ENCODE measurements at regions not wholly inside any gene's neighbourhood (a gene's known extent, or its start where the extent isn't known, plus 50 kb on each side); places are given as distances from the start of the nearest gene placed in this dataset.

DNA sequence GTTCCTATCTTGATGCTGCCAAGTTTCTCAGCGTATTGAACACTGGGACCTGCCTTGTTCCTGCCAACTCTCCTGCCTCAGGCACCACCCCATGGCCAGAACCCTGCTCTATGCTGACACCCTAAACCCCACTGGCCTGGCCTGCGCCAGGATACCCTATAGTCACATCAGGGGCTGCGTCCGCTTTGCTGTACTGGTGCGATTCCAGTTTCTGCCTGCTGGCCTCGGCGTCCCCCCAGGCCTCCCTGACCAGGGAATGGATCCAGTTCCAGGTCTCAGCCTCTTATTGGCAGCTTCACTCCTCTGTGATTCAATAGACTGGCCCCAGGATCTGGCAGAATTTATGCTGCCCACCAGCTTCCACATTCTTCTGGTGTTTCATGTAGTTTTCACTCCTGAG lies 55.0 kb downstream of the GPR6 start:
- in situ Hi-C loops (cut with MboI; ENCODE audit: low pct_unique_long_range_greater_than_20kb, low sequenced_read_pairs) = loop anchor here (25.0 kb wide), 2 partner anchors 321 to 496 kb away; no protein-coding TSS in a partner anchor

DNA sequence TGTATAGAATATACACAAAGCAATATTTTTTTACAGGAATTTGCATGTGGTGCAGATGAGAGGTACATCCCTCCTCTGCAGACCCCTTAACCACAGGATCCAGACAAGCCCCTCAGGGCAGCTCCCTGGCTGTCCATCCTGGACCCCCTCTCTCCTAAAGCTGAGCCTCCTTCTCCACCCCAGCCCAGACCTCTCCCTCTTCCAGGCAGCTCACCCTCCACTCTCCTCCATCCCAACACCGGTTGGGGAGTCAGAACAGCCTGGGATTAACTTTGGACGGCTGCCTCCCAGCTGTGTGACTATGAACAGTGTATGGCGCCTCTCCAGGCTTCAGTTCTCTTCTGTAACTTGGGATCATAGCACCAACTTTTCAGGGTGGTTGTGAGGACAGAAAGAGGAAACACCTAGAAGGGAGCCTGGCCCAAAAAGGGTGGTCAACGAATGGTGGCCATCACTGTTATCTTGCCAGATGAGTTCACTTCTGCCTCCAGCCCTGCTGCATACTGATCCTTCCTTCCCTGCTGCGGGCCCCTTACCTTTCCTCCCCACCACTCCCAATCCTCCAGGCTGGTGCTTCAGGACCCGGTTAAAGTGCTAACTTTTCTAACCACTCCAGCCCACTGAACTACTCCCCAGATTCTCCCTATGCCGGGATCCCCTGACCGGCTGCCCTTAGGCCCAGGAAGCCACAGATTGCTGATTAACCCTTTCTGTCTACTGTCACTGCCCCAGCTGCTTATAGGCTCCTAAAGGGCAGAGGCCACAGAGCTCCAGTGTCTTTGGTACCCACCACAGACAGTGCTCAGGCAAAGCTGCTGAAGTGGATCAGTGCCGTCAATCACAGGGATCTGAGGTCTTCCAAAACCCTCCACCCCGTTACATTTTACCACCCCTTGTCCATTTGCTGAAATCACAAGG lies 55.9 kb downstream of the GPR6 start:
- in situ Hi-C loops (cut with MboI; ENCODE audit: low pct_unique_long_range_greater_than_20kb, low sequenced_read_pairs) = loop anchor here (25.0 kb wide), 2 partner anchors 322 to 497 kb away; no protein-coding TSS in a partner anchor
- DNase-seq = no peak

More for the DNA sequence above, 55.0 kb downstream of the GPR6 start:
- no peak for DNase-seq

DNA sequence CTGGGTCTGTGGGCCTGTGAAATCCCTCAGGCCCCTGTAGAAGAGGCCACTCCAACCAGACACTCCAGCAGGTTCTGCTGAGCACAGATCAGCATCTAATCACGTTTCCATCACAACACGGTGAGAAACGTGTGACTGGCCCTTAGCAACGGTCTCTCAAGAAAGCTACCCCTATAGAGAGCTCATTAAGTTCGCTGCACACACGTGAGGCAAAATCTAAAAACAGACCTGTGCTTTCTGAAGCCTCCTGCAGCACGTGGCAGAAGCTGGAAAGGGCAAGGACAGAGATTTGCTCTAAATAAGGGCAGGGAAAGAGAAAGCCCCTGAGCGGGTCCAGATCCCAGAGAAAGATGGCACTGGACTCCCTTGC lies 56.5 kb downstream of the GPR6 start:
- in situ Hi-C loops (cut with MboI; ENCODE audit: low pct_unique_long_range_greater_than_20kb, low sequenced_read_pairs) = loop anchor here (25.0 kb wide), 2 partner anchors 322 to 497 kb away; no protein-coding TSS in a partner anchor
- no peak for DNase-seq

DNA sequence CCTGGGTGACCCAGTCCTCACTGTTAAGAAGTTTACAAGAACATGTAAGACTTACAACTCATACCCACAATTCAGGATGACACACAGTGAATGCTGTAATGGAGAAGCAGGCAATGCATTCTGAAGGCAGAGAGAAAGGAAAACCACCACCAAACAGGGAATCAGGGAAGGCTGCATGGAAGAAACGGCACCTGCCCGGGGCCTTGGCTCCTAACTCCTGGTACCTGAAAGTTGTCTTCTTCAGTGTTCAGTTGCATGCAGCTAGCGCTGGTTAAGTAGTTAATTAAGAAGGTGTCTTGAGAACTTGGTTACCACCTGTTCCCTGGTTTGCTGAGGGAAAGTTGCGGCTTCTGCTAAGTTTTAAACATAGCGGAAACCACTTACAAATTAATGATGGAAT lies 57.2 kb downstream of the GPR6 start:
- DNase-seq = no peak
- in situ Hi-C loops (cut with MboI; ENCODE audit: low pct_unique_long_range_greater_than_20kb, low sequenced_read_pairs) = loop anchor here (25.0 kb wide), 2 partner anchors 323 to 498 kb away; no protein-coding TSS in a partner anchor

GRCh38 chr6:110036408-110037302 lies 58.5 kb downstream of the GPR6 start:
- DNase-seq = no peak
- in situ Hi-C loops (cut with MboI; ENCODE audit: low pct_unique_long_range_greater_than_20kb, low sequenced_read_pairs) = loop anchor here (25.0 kb wide), 2 partner anchors 324 to 499 kb away; no protein-coding TSS in a partner anchor

DNA sequence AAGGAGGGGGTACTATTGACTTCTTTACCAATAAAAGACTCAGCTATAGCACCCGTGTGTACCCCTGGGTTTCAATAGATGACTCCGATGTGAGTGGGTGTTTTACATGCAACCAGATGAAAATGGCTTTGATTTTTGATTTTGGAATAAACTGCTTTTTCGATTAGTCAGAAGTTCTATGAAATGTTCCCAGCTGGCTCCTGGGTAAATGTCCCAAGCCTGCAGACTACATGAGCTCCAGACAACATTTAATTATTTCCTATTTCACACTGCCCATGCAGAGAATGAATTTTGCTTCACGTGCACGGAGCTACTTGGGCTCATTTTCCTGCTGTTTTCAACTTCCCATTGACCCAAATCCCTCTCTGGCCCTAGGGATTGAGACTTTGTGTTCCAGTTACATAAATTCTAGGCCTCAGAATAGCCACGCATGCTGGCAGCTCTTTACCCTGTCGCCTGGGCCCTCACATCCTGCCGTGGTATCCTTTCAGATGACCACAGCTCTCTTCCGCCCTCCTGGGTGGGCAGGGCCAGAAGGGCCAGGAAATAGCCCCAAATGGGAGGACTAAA lies 59.7 kb downstream of the GPR6 start:
- in situ Hi-C loops (cut with MboI; ENCODE audit: low pct_unique_long_range_greater_than_20kb, low sequenced_read_pairs) = loop anchor here (25.0 kb wide), 2 partner anchors 326 to 501 kb away; no protein-coding TSS in a partner anchor
- DNase-seq = no peak

GRCh38 chr6:110039364-110039980 lies 61.4 kb downstream of the GPR6 start:
- in situ Hi-C loops (cut with MboI; ENCODE audit: low pct_unique_long_range_greater_than_20kb, low sequenced_read_pairs) = loop anchor here (25.0 kb wide), 2 partner anchors 327 to 502 kb away; no protein-coding TSS in a partner anchor
- DNase-seq = peak; percentile 95

DNA sequence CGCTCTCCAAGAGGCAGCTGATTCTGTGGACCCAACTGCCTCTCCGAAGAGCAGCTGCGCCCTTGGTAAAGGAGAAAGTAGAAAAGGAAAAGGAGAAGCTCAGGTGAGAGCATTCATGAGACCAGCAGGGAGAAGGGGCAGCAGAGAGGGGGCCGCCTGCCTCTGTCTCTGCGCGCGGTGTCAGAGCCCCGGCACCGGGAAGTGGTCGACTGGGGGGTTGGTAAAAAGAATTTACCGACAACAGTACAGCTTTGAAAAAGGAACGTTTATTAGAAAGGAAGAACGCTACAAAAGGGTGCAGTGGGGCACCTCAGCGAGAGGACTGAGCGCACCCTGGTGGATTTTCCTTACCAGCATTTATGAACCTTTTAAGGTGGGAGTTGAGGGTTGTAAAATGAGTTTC lies 61.9 kb downstream of the GPR6 start:
- peak; percentile 79 for DNase-seq
- in situ Hi-C loops (cut with MboI; ENCODE audit: low pct_unique_long_range_greater_than_20kb, low sequenced_read_pairs) = loop anchor here (25.0 kb wide), 2 partner anchors 328 to 503 kb away; no protein-coding TSS in a partner anchor

DNA sequence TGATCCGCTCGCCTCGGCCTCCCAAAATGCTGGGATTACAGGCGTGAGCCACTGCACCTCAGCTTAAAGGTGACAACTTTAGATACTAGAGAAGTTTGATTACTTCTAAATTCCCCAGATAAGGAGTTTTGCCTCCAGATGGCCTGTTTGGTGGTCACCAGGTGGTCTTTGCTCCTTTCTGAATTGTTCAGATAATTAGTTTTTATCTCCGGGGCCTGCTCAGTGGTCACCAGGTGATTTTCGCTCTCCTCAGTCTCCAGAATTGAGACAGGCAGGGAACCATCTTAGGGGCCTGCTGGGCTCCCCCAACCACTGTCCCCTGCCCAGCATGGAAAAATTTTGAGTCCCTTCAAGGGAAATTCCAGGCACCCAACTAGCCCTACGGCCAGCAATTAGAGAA lies 62.6 kb downstream of the GPR6 start:
- no peak for DNase-seq
- in situ Hi-C loops (cut with MboI; ENCODE audit: low pct_unique_long_range_greater_than_20kb, low sequenced_read_pairs) = loop anchor here (25.0 kb wide), 2 partner anchors 328 to 503 kb away; no protein-coding TSS in a partner anchor

GRCh38 chr6:110041126-110041525 lies 63.0 kb downstream of the GPR6 start:
- in situ Hi-C loops (cut with MboI; ENCODE audit: low pct_unique_long_range_greater_than_20kb, low sequenced_read_pairs) = loop anchor here (25.0 kb wide), 2 partner anchors 329 to 504 kb away; no protein-coding TSS in a partner anchor
- no peak for DNase-seq

DNA sequence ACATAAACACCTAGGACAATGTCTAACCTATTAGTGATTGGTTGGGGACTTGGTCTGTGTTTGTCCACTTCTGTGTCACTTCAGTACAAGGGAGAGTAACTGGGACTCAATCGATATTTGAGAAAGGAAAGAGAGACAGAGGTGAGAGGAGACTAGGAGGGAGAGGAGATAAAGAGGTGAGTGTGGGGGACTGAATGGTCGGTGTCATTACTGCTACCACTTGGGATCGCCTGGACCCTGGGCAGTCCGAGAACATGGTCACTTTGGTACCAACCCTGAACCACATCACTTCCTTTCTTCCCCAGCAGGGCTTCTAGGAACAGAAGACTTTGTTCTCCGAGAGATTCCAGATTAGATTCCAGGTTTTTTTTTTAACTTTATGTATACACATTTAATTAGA lies 63.7 kb downstream of the GPR6 start:
- DNase-seq = no peak
- in situ Hi-C loops (cut with MboI; ENCODE audit: low pct_unique_long_range_greater_than_20kb, low sequenced_read_pairs) = loop anchor here (25.0 kb wide), 2 partner anchors 330 to 505 kb away; no protein-coding TSS in a partner anchor

DNA sequence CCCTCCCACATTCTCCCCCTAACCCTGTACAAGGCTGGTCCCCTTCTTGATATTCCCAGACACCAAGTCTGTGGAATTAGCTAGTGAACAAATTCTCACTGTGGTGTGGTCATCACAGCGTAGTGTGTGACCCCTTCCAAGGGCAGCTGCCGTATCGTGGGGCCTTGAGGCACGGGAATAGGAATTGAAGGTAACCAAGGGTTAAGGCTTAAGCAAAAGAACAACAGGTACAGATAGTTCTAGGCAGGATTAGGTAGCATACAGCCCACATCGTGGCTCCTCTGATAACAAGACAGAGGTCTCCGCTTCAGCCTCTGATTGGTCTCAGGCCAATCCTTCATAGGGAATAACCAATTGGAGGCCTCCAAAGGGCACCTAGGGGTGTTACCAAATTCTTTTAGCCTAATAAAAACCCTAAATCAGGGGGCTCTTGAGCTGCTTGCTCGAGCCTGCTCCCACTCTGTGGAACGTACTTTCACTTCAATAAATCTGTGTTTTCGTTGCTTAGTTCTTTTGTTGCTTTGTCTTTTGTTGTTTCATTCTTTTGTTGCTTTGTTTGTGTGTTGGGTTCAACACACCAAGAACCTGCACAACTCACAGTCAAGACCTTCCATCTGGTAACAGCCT lies 64.7 kb downstream of the GPR6 start:
- in situ Hi-C loops (cut with MboI; ENCODE audit: low pct_unique_long_range_greater_than_20kb, low sequenced_read_pairs) = loop anchor here (25.0 kb wide), 2 partner anchors 330 to 505 kb away; no protein-coding TSS in a partner anchor
- DNase-seq = no peak

- in situ Hi-C loops (cut with MboI; ENCODE audit: low pct_unique_long_range_greater_than_20kb, low sequenced_read_pairs) = loop anchor here (25.0 kb wide), 2 partner anchors 331 to 506 kb away; no protein-coding TSS in a partner anchor
- DNase-seq = peak; percentile 33
These were observed 65.4 kb downstream of the GPR6 start for GRCh38 chr6:110043366-110043994.

DNA sequence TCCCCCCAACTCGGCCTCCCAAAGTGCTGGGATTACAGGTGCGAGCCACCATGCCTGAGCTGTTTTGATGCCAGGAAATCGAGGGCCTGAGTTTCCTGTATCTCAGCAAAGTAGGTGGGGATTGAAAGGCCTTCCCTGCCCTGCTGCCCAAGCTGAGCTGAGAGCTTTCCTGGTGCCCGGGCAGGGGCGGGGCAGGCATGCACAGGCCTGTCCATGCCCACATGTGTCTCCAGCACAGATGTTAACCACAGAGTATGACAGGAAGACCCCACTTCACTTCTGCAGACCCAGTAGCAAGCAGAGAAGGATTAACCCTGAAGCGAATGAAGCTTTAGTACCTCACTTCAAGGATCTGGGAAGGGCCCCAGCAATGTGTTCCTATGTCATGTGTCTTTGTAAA lies 66.0 kb downstream of the GPR6 start:
- DNase-seq = peak; percentile 66
- in situ Hi-C loops (cut with MboI; ENCODE audit: low pct_unique_long_range_greater_than_20kb, low sequenced_read_pairs) = loop anchor here (25.0 kb wide), 2 partner anchors 332 to 507 kb away; no protein-coding TSS in a partner anchor

GRCh38 chr6:110044622-110045021 lies 66.5 kb downstream of the GPR6 start:
- in situ Hi-C loops (cut with MboI; ENCODE audit: low pct_unique_long_range_greater_than_20kb, low sequenced_read_pairs) = loop anchor here (25.0 kb wide), 2 partner anchors 332 to 507 kb away; no protein-coding TSS in a partner anchor
- no peak for DNase-seq

- DNase-seq = no peak
These were observed 70.2 kb downstream of the GPR6 start for GRCh38 chr6:110048221-110048875.

More at GRCh38 chr6:110048221-110048875, 70.2 kb downstream of the GPR6 start:
- in situ Hi-C loops (cut with MboI; ENCODE audit: low pct_unique_long_range_greater_than_20kb, low sequenced_read_pairs) = loop anchor here (25.0 kb wide), 2 partner anchors 336 to 511 kb away; no protein-coding TSS in a partner anchor
